HUES48 (cell line): ENCODE measurements at regions not wholly inside any gene's neighbourhood (a gene's known extent, or its start where the extent isn't known, plus 50 kb on each side); places are given as distances from the start of the nearest gene placed in this dataset.
"Not testable (repeated sequence)": the region's sequence is repeated elsewhere in the genome, so short reads cannot be mapped to it uniquely, and the experiment has no call there.

ENCODE experiments used
- H3K27ac ChIP-seq: one replicate; pipeline ENCODE4 v1.7.0; 2013; ENCODE audit warnings: low read depth, low read length, inconsistent platforms
- H3K27me3 ChIP-seq: 2 replicates; pipeline ENCODE4 v1.6.1; 2013; ENCODE audit warnings: mild to moderate bottlenecking, low read length; ENCODE audit not compliant: control insufficient read depth, insufficient read depth
- H3K36me3 ChIP-seq: 2 replicates; pipeline ENCODE4 v1.6.1; 2013; ENCODE audit warnings: low read length; ENCODE audit not compliant: control insufficient read depth, insufficient read depth
- H3K4me1 ChIP-seq: 2 replicates; pipeline ENCODE4 v1.6.1; 2013; ENCODE audit warnings: mild to moderate bottlenecking, low read length; ENCODE audit not compliant: control insufficient read depth, insufficient read depth
- H3K4me3 ChIP-seq: 2 replicates; pipeline ENCODE4 v1.5.1; 2013; ENCODE audit warnings: mild to moderate bottlenecking, low read depth, low read length
- H3K9ac ChIP-seq: 2 replicates; pipeline ENCODE4 v1.6.1; 2013; ENCODE audit warnings: mild to moderate bottlenecking, low read depth, low read length, moderate library complexity
- H3K9me3 ChIP-seq: 2 replicates; pipeline ENCODE4 v1.6.1; 2013; ENCODE audit warnings: low read length; ENCODE audit not compliant: control insufficient read depth, insufficient read depth

GRCh38 chr1:221045151-221045550, 165.9 kb downstream of the HLX start:
- Histone ChIP-seq H3K9ac (no peak overlapping the region), H3K4me1 (peaks cover under 1% of the 10 kb centered on the region; the same call in 1 of the 2 replicates), H3K36me3 (no peaks in the 10 kb centered on the region), H3K4me3 (no peak overlapping the region), H3K27me3 (no peaks in the 10 kb centered on the region), H3K9me3 (no peaks in the 10 kb centered on the region), H3K27ac (no peak overlapping the region)

DNA sequence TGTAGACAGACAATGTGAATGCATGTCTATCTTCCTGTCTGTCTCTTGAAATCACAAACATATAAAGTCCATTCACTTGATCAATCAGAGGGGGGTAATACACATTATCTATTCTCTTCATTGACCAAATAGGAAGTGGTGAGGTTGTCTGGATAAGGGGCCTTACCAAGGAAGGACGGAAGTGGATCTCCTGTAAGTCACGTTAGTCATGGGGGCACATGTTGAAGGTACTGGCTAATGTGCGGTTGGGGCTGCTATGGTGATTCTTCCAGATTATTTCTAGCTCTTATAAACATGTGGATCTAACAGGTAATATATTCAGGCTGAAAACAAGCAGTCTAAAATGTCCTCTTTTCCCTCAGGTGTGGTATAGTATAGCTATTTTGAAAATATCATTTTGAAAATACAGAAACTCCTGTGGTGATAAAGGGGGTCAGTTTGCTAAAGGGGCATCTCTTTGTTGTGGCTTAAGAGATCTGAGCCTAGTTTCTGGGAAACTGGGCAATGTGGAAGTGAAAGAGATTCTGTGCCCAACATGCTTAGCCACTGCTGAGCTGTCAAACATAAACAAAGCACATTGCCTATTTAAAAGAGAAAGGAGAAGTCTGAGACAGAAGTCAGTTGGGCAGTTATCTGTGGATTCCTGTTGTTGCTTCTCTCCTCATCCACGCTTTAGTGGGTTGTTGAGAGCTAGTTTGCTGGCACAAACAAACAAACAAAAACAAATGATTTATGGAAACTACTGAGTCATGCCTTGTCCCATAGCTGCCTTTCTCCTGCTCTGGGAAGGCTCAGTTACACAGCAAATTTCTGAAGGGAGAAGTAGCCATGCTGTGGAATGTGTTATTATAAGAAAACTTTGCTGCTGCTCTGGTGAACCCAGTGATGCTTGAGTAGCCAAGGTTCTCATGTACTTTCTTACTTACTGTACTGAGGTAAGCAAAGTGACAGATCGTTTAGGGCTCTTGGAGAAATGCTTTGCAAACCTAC, 166.9 kb downstream of the HLX start:
- Histone ChIP-seq H3K9ac (no peak overlapping the region), H3K36me3 (no peaks in the 10 kb centered on the region), H3K9me3 (no peaks in the 10 kb centered on the region), H3K27me3 (no peaks in the 10 kb centered on the region), H3K4me3 (no peak overlapping the region), H3K4me1 (no peaks in the 10 kb centered on the region; the same call in 1 of the 2 replicates), H3K27ac (no peak overlapping the region)

DNA sequence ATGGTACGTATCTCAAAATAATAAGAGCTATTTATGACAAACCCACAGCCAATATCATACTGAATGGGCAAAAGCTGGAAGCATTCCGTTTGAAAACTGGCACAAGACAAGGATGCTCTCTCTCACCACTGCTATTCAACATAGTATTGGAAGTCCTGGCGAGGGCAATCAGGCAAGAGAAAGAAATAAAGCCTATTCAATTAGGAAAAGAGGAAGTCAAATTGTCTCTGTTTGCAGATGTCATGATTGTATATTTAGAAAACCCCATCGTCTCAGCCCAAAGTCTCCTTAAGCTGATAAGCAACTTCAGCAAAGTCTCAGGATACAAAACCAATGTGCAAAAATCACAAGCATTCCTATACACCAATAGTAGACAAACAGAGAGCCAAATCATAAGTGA, 172.1 kb downstream of the HLX start:
- not testable (repeated sequence) for H3K9me3 ChIP-seq, H3K27me3 ChIP-seq, H3K27ac ChIP-seq, H3K36me3 ChIP-seq, H3K4me3 ChIP-seq, H3K4me1 ChIP-seq, H3K9ac ChIP-seq

DNA sequence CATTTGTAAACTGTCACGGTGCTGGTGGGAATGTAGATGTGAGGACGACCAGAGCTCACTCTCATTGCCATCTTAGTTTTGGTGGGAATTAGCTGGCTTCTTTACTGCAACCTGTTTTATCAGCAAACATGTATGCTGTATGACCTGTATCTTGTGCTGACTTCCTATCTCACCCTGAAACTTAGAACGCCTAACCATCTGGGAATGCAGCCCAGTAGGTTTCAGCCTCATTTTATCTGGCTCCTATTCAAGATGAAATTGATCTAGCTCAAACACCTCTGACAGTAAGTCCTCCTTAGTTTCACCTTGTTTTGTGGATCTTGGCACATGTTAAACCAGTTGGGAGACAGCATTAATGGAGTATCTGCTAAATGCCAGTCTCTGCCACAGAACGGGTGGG, 174.6 kb downstream of the HLX start:
- no peak overlapping the region for H3K9ac ChIP-seq
- no peaks in the 10 kb centered on the region for H3K4me1 ChIP-seq
- H3K36me3 ChIP-seq = no peaks in the 10 kb centered on the region
- no peaks in the 10 kb centered on the region for H3K9me3 ChIP-seq
- H3K27ac ChIP-seq = no peak overlapping the region
- no peak overlapping the region for H3K4me3 ChIP-seq
- H3K27me3 ChIP-seq = no peaks in the 10 kb centered on the region

GRCh38 chr1:221059506-221059905, 180.3 kb downstream of the HLX start:
- Histone ChIP-seq H3K4me1 (no peaks in the 10 kb centered on the region), H3K9me3 (no peaks in the 10 kb centered on the region), H3K27ac (no peak overlapping the region), H3K27me3 (no peaks in the 10 kb centered on the region), H3K36me3 (no peaks in the 10 kb centered on the region), H3K4me3 (no peak overlapping the region), H3K9ac (no peak overlapping the region)

- no peaks in the 10 kb centered on the region for H3K9me3 ChIP-seq
- H3K27me3 ChIP-seq = no peaks in the 10 kb centered on the region
- H3K4me1 ChIP-seq = no peaks in the 10 kb centered on the region
- H3K4me3 ChIP-seq = no peak overlapping the region
- no peaks in the 10 kb centered on the region for H3K36me3 ChIP-seq
- no peak overlapping the region for H3K27ac ChIP-seq
- no peak overlapping the region for H3K9ac ChIP-seq
Measured at GRCh38 chr1:221063651-221064050, 184.4 kb downstream of the HLX start.

- Histone ChIP-seq H3K36me3 (no peaks in the 10 kb centered on the region), H3K9me3 (no peaks in the 10 kb centered on the region), H3K27me3 (no peaks in the 10 kb centered on the region), H3K4me3 (no peak overlapping the region), H3K4me1 (no peaks in the 10 kb centered on the region), H3K9ac (no peak overlapping the region), H3K27ac (no peak overlapping the region)
Measured at GRCh38 chr1:221066351-221067001, 187.2 kb downstream of the HLX start.

GRCh38 chr1:221067721-221068120, 188.5 kb downstream of the HLX start:
- Histone ChIP-seq H3K36me3 (no peaks in the 10 kb centered on the region), H3K4me1 (no peaks in the 10 kb centered on the region), H3K4me3 (no peak overlapping the region), H3K9me3 (no peaks in the 10 kb centered on the region), H3K27ac (no peak overlapping the region), H3K9ac (no peak overlapping the region), H3K27me3 (no peaks in the 10 kb centered on the region)

- Histone ChIP-seq H3K27me3 (no peaks in the 10 kb centered on the region), H3K4me3 (no peak overlapping the region), H3K9me3 (no peaks in the 10 kb centered on the region), H3K27ac (no peak overlapping the region), H3K9ac (no peak overlapping the region), H3K36me3 (no peaks in the 10 kb centered on the region), H3K4me1 (no peaks in the 10 kb centered on the region)
Measured at GRCh38 chr1:221069178-221069903, 190.1 kb downstream of the HLX start.

- no peak overlapping the region for H3K4me3 ChIP-seq
- H3K9me3 ChIP-seq = no peaks in the 10 kb centered on the region
- no peak overlapping the region for H3K27ac ChIP-seq
- H3K9ac ChIP-seq = no peak overlapping the region
- no peaks in the 10 kb centered on the region for H3K4me1 ChIP-seq
- H3K27me3 ChIP-seq = no peaks in the 10 kb centered on the region
- H3K36me3 ChIP-seq = no peaks in the 10 kb centered on the region
Measured at GRCh38 chr1:221069986-221070385, 190.7 kb downstream of the HLX start.

DNA sequence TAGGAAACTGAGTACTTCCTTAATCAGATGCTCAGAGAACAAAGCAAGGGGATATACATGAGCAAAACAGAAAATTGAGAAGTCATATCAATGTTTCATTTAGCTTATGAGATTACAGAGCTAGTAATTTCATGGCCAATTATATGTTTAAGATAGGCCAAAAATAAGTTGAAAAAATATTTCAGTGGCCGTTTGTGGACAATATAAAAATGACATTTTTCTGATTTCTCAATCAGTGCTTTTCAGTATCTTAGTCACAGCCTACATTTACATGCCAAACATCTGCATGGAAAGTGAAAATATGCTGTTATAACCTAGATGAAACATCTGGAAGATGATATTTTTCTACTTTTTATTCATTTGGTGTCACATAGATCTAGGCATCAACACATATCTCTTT, 192.5 kb downstream of the HLX start:
- Histone ChIP-seq H3K4me3 (no peak overlapping the region), H3K4me1 (no peaks in the 10 kb centered on the region), H3K9me3 (no peaks in the 10 kb centered on the region), H3K27me3 (no peaks in the 10 kb centered on the region), H3K9ac (no peak overlapping the region), H3K27ac (no peak overlapping the region), H3K36me3 (no peaks in the 10 kb centered on the region)
